ENCODE measurements at regions not wholly inside any gene's neighbourhood (a gene's known extent, or its start where the extent isn't known, plus 50 kb on each side); places are given as distances from the start of the nearest gene placed in this dataset.

GRCh38 chr14:48725051-48725734, 861.0 kb downstream of the RPS29 start:
- Mint-ChIP-seq H3K27ac (no peak overlapping the region), H3K4me3 (no peak overlapping the region), H3K27me3 (no peaks in the 10 kb centered on the region), H3K4me1 (no peaks in the 10 kb centered on the region), H3K9me3 (peaks cover 0 to 11% (median 4%) of the 10 kb centered on the region in 8 donors), H3K36me3 (no peaks in the 10 kb centered on the region)
- Histone ChIP-seq H3K27me3 (ENCODE audit: insufficient read depth, low read length) (no peaks in the 10 kb centered on the region), H3K27ac (ENCODE audit: low read depth, low read length) (no peak overlapping the region), H3K4me1 (ENCODE audit: insufficient read depth, low read length) (no peaks in the 10 kb centered on the region), H3K36me3 (ENCODE audit: insufficient read depth, low read length) (no peaks in the 10 kb centered on the region), H3K9me3 (ENCODE audit: control insufficient read depth in 1 of 2, low read length in 2 of 2) (no peaks in the 10 kb centered on the region), H3K4me3 (ENCODE audit: low read length in 2 of 2) (no peak overlapping the region)
- ChIA-PET CTCF (ENCODE audit: partially characterized antibody) (no interaction called here), POLR2A (ENCODE audit: partially characterized antibody) (no interaction called here)
- DNase-seq, result no peak
- intact Hi-C loops (cut with micrococcal nuclease), result no loop called here

- Mint-ChIP-seq H3K27me3 (no peaks in the 10 kb centered on the region), H3K4me1 (no peaks in the 10 kb centered on the region), H3K36me3 (no peaks in the 10 kb centered on the region), H3K9me3 (peaks cover 0 to 11% (median 5%) of the 10 kb centered on the region in 8 donors), H3K4me3 (no peak overlapping the region), H3K27ac (no peak overlapping the region)
- Histone ChIP-seq H3K4me3 (ENCODE audit: low read length in 2 of 2) (no peak overlapping the region), H3K36me3 (ENCODE audit: insufficient read depth, low read length) (no peaks in the 10 kb centered on the region), H3K4me1 (ENCODE audit: insufficient read depth, low read length) (no peaks in the 10 kb centered on the region), H3K27me3 (ENCODE audit: insufficient read depth, low read length) (no peaks in the 10 kb centered on the region), H3K27ac (ENCODE audit: low read depth, low read length) (no peak overlapping the region), H3K9me3 (ENCODE audit: control insufficient read depth in 1 of 2, low read length in 2 of 2) (no peaks in the 10 kb centered on the region)
- intact Hi-C loops (cut with micrococcal nuclease), result no loop called here
- DNase-seq, result no peak
- ChIA-PET POLR2A (ENCODE audit: partially characterized antibody) (no interaction called here), CTCF (ENCODE audit: partially characterized antibody) (no interaction called here)
These were observed 862.2 kb downstream of the RPS29 start for GRCh38 chr14:48723841-48724495.

GRCh38 chr14:48714366-48714765, 871.8 kb downstream of the RPS29 start:
- Mint-ChIP-seq H3K9me3 (peaks cover 0 to 9% (median 3%) of the 10 kb centered on the region in 8 donors), H3K36me3 (no peaks in the 10 kb centered on the region), H3K27ac (no peak overlapping the region), H3K4me1 (no peaks in the 10 kb centered on the region), H3K4me3 (no peak overlapping the region), H3K27me3 (no peaks in the 10 kb centered on the region)
- no peak overlapping the region for H3K27ac ChIP-seq (ENCODE audit: low read depth, low read length)
- POLR2A ChIA-PET (ENCODE audit: partially characterized antibody), result no interaction called here
- H3K36me3 ChIP-seq (ENCODE audit: insufficient read depth, low read length), result no peaks in the 10 kb centered on the region
- no peak overlapping the region for H3K4me3 ChIP-seq (ENCODE audit: low read length in 2 of 2)
- no peaks in the 10 kb centered on the region for H3K9me3 ChIP-seq (ENCODE audit: control insufficient read depth in 1 of 2, low read length in 2 of 2)
- DNase-seq, result no peak
- no peaks in the 10 kb centered on the region for H3K27me3 ChIP-seq (ENCODE audit: insufficient read depth, low read length)
- H3K4me1 ChIP-seq (ENCODE audit: insufficient read depth, low read length), result no peaks in the 10 kb centered on the region
- intact Hi-C loops (cut with micrococcal nuclease), result no loop called here
- CTCF ChIA-PET (ENCODE audit: partially characterized antibody), result no interaction called here

- no peak overlapping the region for H3K4me3 ChIP-seq (ENCODE audit: low read length in 2 of 2)
- no peaks in the 10 kb centered on the region for H3K27me3 ChIP-seq (ENCODE audit: insufficient read depth, low read length)
- H3K27ac ChIP-seq (ENCODE audit: low read depth, low read length), result no peak overlapping the region
- H3K4me1 ChIP-seq (ENCODE audit: insufficient read depth, low read length), result no peaks in the 10 kb centered on the region
- no peaks in the 10 kb centered on the region for H3K36me3 Mint-ChIP-seq
- H3K4me3 Mint-ChIP-seq, result no peak overlapping the region
- POLR2A ChIA-PET (ENCODE audit: partially characterized antibody), result no interaction called here
- H3K27ac Mint-ChIP-seq, result no peak overlapping the region
- no peaks in the 10 kb centered on the region for H3K4me1 Mint-ChIP-seq
- no peak for DNase-seq
- CTCF ChIA-PET (ENCODE audit: partially characterized antibody), result no interaction called here
- no peaks in the 10 kb centered on the region for H3K9me3 ChIP-seq (ENCODE audit: control insufficient read depth in 1 of 2, low read length in 2 of 2)
- H3K9me3 Mint-ChIP-seq, result peaks cover 0 to 8% (median 3%) of the 10 kb centered on the region in 8 donors
- intact Hi-C loops (cut with micrococcal nuclease), result no loop called here
- no peaks in the 10 kb centered on the region for H3K27me3 Mint-ChIP-seq
- H3K36me3 ChIP-seq (ENCODE audit: insufficient read depth, low read length), result no peaks in the 10 kb centered on the region
These were observed 876.0 kb downstream of the RPS29 start for GRCh38 chr14:48710133-48710532.

- ChIA-PET CTCF (ENCODE audit: partially characterized antibody) (no interaction called here), POLR2A (ENCODE audit: partially characterized antibody) (no interaction called here)
- intact Hi-C loops (cut with micrococcal nuclease), result no loop called here
- Histone ChIP-seq H3K36me3 (ENCODE audit: insufficient read depth, low read length) (no peaks in the 10 kb centered on the region), H3K4me1 (ENCODE audit: insufficient read depth, low read length) (no peaks in the 10 kb centered on the region), H3K27ac (ENCODE audit: low read depth, low read length) (no peak overlapping the region), H3K27me3 (ENCODE audit: insufficient read depth, low read length) (no peaks in the 10 kb centered on the region), H3K4me3 (ENCODE audit: low read length in 2 of 2) (no peak overlapping the region), H3K9me3 (ENCODE audit: control insufficient read depth in 1 of 2, low read length in 2 of 2) (no peaks in the 10 kb centered on the region)
- Mint-ChIP-seq H3K4me3 (no peak overlapping the region), H3K4me1 (no peaks in the 10 kb centered on the region), H3K9me3 (peaks cover 0 to 8% (median 3%) of the 10 kb centered on the region in 8 donors), H3K27ac (no peak overlapping the region), H3K36me3 (no peaks in the 10 kb centered on the region), H3K27me3 (no peaks in the 10 kb centered on the region)
- DNase-seq, result no peak
These were observed 876.8 kb downstream of the RPS29 start for GRCh38 chr14:48709277-48709785.

GRCh38 chr14:48704639-48705038, 881.5 kb downstream of the RPS29 start:
- H3K27ac ChIP-seq (ENCODE audit: low read depth, low read length), result no peak overlapping the region
- no peaks in the 10 kb centered on the region for H3K36me3 ChIP-seq (ENCODE audit: insufficient read depth, low read length)
- H3K4me3 ChIP-seq (ENCODE audit: low read length in 2 of 2), result no peak overlapping the region
- intact Hi-C loops (cut with micrococcal nuclease), result no loop called here
- H3K27me3 Mint-ChIP-seq, result no peaks in the 10 kb centered on the region
- no peaks in the 10 kb centered on the region for H3K9me3 ChIP-seq (ENCODE audit: control insufficient read depth in 1 of 2, low read length in 2 of 2)
- H3K36me3 Mint-ChIP-seq, result no peaks in the 10 kb centered on the region
- H3K4me3 Mint-ChIP-seq, result no peak overlapping the region
- H3K4me1 Mint-ChIP-seq, result no peaks in the 10 kb centered on the region
- ChIA-PET POLR2A (ENCODE audit: partially characterized antibody) (no interaction called here), CTCF (ENCODE audit: partially characterized antibody) (no interaction called here)
- DNase-seq, result no peak
- no peaks in the 10 kb centered on the region for H3K27me3 ChIP-seq (ENCODE audit: insufficient read depth, low read length)
- no peak overlapping the region for H3K27ac Mint-ChIP-seq
- peaks cover 0 to 16% (median 8%) of the 10 kb centered on the region in 8 donors for H3K9me3 Mint-ChIP-seq
- H3K4me1 ChIP-seq (ENCODE audit: insufficient read depth, low read length), result no peaks in the 10 kb centered on the region

- Mint-ChIP-seq H3K36me3 (no peaks in the 10 kb centered on the region), H3K4me1 (no peaks in the 10 kb centered on the region), H3K27me3 (no peaks in the 10 kb centered on the region), H3K9me3 (peaks cover 3 to 21% (median 10%) of the 10 kb centered on the region in 8 donors), H3K4me3 (no peak overlapping the region), H3K27ac (no peak overlapping the region)
- no peaks in the 10 kb centered on the region for H3K4me1 ChIP-seq (ENCODE audit: insufficient read depth, low read length)
- no peak overlapping the region for H3K4me3 ChIP-seq (ENCODE audit: low read length in 2 of 2)
- intact Hi-C loops (cut with micrococcal nuclease), result no loop called here
- CTCF ChIA-PET (ENCODE audit: partially characterized antibody), result no interaction called here
- DNase-seq, result no peak
- no peak overlapping the region for H3K27ac ChIP-seq (ENCODE audit: low read depth, low read length)
- H3K36me3 ChIP-seq (ENCODE audit: insufficient read depth, low read length), result no peaks in the 10 kb centered on the region
- POLR2A ChIA-PET (ENCODE audit: partially characterized antibody), result no interaction called here
- H3K9me3 ChIP-seq (ENCODE audit: control insufficient read depth in 1 of 2, low read length in 2 of 2), result no peaks in the 10 kb centered on the region
- no peaks in the 10 kb centered on the region for H3K27me3 ChIP-seq (ENCODE audit: insufficient read depth, low read length)
These were observed 882.3 kb downstream of the RPS29 start for GRCh38 chr14:48703728-48704467.

Measured in CD4-positive, alpha-beta memory T cell (primary cell).